Tongue (tissue), 1 donor: ENCODE measurements at regions not wholly inside any gene's neighbourhood (a gene's known extent, or its start where the extent isn't known, plus 50 kb on each side); places are given as distances from the start of the nearest gene placed in this dataset.

ENCODE experiments used
- DNase-seq: peaks from one replicate; pipeline ENCODE4 v3.0.0-alpha.2; 2015

GRCh38 chr7:50166997-50167965, 74.2 kb upstream of the ZPBP start:
- no peak for DNase-seq

GRCh38 chr7:50164559-50165170, 71.6 kb upstream of the ZPBP start:
- DNase-seq, result no peak

GRCh38 chr7:50160206-50160605, 67.2 kb upstream of the ZPBP start:
- no peak for DNase-seq

GRCh38 chr7:50159154-50159553, 66.1 kb upstream of the ZPBP start:
- DNase-seq, result no peak

DNA sequence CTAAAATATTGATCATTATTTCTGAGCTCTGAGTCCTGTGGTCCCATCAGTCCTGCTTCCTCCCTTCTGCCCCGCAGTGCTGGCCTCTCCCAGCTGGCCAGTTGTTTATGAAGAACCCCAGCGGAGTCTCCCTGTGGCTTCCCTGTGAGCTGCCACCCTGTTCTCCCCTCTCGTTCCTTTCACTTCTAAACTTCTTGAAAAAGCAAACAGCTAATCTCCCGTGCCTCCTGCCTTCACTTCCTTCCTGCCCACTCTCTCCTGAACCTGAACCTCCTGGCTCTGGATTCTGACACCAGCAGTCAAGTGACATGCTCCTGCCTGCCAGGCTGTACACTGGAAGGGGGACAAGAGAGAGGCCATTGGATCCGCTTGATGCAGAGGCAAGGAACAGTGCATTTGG, 63.7 kb upstream of the ZPBP start:
- no peak for DNase-seq

- DNase-seq, result no peak
Measured at GRCh38 chr7:50156163-50156562, 63.1 kb upstream of the ZPBP start.

GRCh38 chr7:50155755-50156154, 62.7 kb upstream of the ZPBP start:
- no peak for DNase-seq

GRCh38 chr7:50153995-50154394, 60.9 kb upstream of the ZPBP start:
- DNase-seq, result no peak

- DNase-seq, result no peak
Measured at GRCh38 chr7:50153148-50153547, 60.1 kb upstream of the ZPBP start.

DNA sequence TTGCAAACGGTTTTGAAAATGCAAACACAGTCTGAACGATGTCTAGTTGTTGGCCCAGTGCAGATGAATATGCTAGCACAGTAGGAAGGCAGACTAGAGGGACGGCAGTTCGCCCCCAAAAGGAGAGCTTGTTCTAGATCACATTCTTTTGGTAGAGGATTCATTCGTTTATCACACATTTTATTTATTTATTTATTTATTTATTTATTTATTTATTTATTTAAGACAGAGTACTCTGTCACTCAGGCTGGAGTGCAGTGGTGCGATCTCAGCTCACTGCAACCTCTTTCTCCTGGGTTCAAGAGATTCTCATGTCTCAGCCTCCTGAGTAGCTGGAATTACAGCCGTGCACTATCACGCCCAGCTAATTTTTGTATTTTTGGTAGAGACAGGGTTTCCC, 59.4 kb upstream of the ZPBP start:
- DNase-seq, result no peak

DNA sequence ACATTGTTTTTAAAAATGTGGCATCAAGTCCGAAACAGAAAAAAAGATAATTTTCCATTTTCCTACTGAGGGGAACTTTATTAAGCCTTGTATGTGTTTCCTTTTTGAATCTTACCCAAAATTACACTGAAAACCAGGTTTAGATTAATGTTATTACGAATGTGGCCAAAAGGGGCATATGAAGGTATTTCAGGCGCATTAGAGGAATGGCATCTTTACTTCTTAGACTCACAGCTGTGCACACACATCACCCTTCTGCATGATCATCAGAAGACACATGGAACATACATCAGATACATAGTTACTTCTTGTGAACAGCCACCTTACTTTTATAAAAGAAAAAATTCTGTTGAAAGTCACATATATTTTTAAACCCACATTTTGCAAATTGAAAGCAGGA, 58.6 kb upstream of the ZPBP start:
- DNase-seq, result no peak

DNA sequence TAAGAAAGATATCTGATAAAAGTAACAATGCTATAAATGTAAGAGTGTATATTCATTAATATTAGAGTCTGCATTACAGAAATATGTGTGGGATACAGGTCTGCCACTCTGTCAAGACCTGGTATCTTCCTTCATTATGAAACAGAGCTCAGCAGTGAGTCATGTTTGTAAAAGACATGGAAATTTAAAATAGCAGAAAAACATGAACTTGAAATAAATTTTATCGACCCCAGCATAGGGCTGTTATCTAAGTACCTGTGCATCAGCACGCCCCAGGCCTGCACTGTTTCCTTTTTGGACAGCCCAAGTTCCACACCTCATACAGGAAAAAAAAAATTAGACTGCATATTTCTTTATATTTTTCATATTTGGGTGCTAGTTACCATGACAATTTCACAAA, 58.0 kb upstream of the ZPBP start:
- DNase-seq, result no peak

DNA sequence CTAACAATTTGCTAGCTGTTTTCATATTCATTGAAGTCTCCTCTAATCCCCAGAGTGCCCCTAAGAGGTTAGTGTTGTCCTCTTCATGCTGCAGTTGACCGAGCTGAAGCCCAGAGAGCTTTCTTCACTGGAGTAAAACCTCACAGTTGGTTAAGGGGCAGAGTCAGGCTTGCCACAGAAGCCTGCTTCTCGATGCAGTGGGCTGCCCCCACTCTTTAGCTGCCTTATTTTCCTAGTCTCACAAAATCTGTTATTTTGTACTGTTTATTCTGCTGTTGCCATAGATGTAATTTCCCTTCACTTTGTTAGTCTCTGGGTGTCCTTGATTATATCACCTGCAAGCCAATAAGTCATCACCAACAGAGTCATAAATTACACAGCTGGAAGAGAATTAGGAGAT, 56.3 kb upstream of the ZPBP start:
- no peak for DNase-seq

GRCh38 chr7:50147951-50148808, 55.1 kb upstream of the ZPBP start:
- DNase-seq, result peak; percentile 13

DNA sequence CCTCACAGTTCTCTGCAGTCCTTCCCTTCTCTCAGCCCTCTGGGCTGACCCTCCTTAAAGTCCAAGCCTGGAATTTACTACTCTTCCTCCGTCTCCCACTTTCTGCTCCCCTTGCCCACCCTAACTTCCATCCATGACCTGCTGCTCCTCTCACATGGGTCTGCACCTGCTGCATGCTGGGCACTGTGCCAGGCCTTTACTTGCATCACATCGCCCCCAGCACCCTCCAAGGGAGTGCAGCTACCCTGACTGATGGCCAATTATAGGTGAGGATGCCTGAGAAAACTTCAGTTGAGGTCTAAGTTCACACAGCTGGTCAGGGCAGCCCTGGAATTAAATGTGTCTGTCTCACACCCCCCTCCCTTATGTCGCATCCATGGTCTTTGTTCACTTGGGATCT, 53.6 kb upstream of the ZPBP start:
- DNase-seq, result no peak

GRCh38 chr7:50145801-50146338, 52.8 kb upstream of the ZPBP start:
- DNase-seq, result no peak

DNA sequence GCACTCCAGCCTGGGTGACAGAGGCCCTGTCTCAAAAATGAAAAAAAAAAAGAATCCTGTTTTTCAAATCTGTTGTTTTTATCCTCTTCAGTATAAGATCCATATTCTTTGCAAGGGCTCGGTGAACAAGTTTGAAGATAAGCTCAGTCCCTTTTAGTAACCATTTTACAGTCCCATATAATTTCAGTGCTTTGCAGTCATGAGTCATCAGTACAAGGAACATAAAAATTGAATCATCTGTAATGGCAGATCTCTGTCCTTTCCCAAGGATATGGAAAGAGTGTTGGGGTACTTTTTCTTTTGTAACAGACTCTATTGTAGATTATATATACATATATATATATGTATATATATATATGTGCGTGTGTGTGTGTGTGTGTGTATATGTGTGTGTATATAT, 52.2 kb upstream of the ZPBP start:
- no peak for DNase-seq
